Muscle of leg (tissue), 3 donors: ENCODE measurements at regions not wholly inside any gene's neighbourhood (a gene's known extent, or its start where the extent isn't known, plus 50 kb on each side); places are given as distances from the start of the nearest gene placed in this dataset.

Source experiments
- DNase-seq: peaks from one replicate; pipeline ENCODE4 v3.0.0; 2013
- H3K27ac ChIP-seq: one replicate; pipeline ENCODE4 v1.5.1; 2013; ENCODE audit warnings: mild to moderate bottlenecking, low read length, control low read depth
- H3K27me3 ChIP-seq: one replicate; pipeline ENCODE4 v1.6.1; 2013; ENCODE audit warnings: low read length; ENCODE audit not compliant: control insufficient read depth, insufficient read depth
- H3K36me3 ChIP-seq: one replicate; pipeline ENCODE4 v1.6.1; 2013; ENCODE audit warnings: low read length; ENCODE audit not compliant: control insufficient read depth, insufficient read depth
- H3K4me1 ChIP-seq: one replicate; pipeline ENCODE4 v1.6.1; 2013; ENCODE audit warnings: low read length; ENCODE audit not compliant: control insufficient read depth, insufficient read depth
- H3K4me3 ChIP-seq: one replicate; pipeline ENCODE4 v1.5.1; 2013; ENCODE audit warnings: low read length, control low read depth
- H3K9me3 ChIP-seq: replicated peaks from 2 replicates; pipeline ENCODE4 v1.6.1; 2013; ENCODE audit warnings: low read depth, low read length; ENCODE audit not compliant: control insufficient read depth
- WGBS: methylation state at CpG from one replicate; pipeline ENCODE4 v1.1.5; 2013; ENCODE audit warnings: missing lambda C conversion rate; ENCODE audit not compliant: insufficient coverage; 5-methylcytosine and 5-hydroxymethylcytosine counted together

GRCh38 chr5:127229185-127229889 is 61.3 kb upstream of the MEGF10 start:
- Histone ChIP-seq H3K4me3 (peak overlapping the region; percentile 58), H3K4me1 (peaks cover 6% of the 10 kb centered on the region), H3K36me3 (no peaks in the 10 kb centered on the region), H3K27ac (no peak overlapping the region), H3K9me3 (no peaks in the 10 kb centered on the region), H3K27me3 (no peaks in the 10 kb centered on the region)
- WGBS: under 1% methylated on average over 53 of the region's 61 CpGs
- peak; percentile 68 for DNase-seq

GRCh38 chr5:127231118-127231517 is 59.5 kb upstream of the MEGF10 start:
- Histone ChIP-seq H3K27ac (no peak overlapping the region), H3K36me3 (no peaks in the 10 kb centered on the region), H3K9me3 (no peaks in the 10 kb centered on the region), H3K4me3 (no peak overlapping the region), H3K27me3 (no peaks in the 10 kb centered on the region), H3K4me1 (peaks cover 6% of the 10 kb centered on the region)
- DNase-seq: no peak
- 94% methylated on average over 3 of the region's 3 CpGs for WGBS

DNA sequence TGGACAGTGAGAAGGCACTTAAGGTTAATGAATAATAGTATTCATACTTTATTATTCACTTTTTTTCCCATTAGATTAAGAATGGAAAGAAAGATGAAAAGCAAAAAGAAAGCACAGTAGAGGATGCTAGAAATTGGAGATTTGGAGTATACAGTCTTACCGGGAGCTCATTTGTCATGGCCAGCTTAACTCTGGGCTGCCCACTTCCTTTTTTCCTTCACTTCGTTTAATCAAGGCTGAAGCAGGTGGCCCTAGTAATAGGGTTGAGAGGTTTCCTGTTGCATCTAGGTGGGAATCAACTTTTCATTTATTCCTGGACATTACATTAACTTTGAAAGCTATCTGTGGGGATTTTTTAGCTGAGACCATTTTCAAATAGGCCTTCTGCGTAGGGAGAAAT is 57.0 kb upstream of the MEGF10 start:
- WGBS: no CpG with 5 or more reads among the region's 3 CpGs
- H3K4me3 ChIP-seq: no peak overlapping the region
- H3K27ac ChIP-seq: no peak overlapping the region
- no peak for DNase-seq
- H3K9me3 ChIP-seq: no peaks in the 10 kb centered on the region
- no peaks in the 10 kb centered on the region for H3K27me3 ChIP-seq
- H3K36me3 ChIP-seq: no peaks in the 10 kb centered on the region
- peaks cover 5% of the 10 kb centered on the region for H3K4me1 ChIP-seq

- 67% methylated on average over 2 of the region's 4 CpGs for WGBS
- Histone ChIP-seq H3K4me3 (no peak overlapping the region), H3K27ac (no peak overlapping the region), H3K4me1 (no peaks in the 10 kb centered on the region), H3K27me3 (no peaks in the 10 kb centered on the region), H3K36me3 (no peaks in the 10 kb centered on the region), H3K9me3 (no peaks in the 10 kb centered on the region)
- no peak for DNase-seq
Observed at GRCh38 chr5:127235136-127235535, 55.5 kb upstream of the MEGF10 start.

DNA sequence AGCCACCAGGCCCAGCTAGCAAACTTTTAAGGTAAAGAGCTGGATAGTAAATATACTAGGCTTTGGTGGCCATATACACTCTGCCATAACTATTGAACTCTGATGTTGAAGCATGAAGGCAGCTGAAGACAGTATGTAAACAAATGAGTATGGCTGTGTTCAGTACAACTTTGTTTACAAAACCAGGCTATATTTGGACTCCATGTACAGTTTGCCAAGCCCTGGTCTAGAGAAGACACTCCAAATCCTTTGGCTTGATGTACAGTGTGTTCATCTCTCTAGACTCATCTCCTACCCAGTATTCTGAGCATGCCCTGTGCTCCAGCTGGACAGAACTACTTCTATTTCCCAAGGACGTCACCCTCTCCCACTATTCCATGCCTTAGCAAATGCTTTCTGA is 54.3 kb upstream of the MEGF10 start:
- H3K4me1 ChIP-seq: no peaks in the 10 kb centered on the region
- H3K27ac ChIP-seq: no peak overlapping the region
- no peaks in the 10 kb centered on the region for H3K36me3 ChIP-seq
- DNase-seq: no peak
- no peaks in the 10 kb centered on the region for H3K27me3 ChIP-seq
- H3K4me3 ChIP-seq: no peak overlapping the region
- 57% methylated on average over 1 of the region's 1 CpG for WGBS
- H3K9me3 ChIP-seq: no peaks in the 10 kb centered on the region
